Pancreas (tissue), 10 donors: ENCODE measurements at regions not wholly inside any gene's neighbourhood (a gene's known extent, or its start where the extent isn't known, plus 50 kb on each side); places are given as distances from the start of the nearest gene placed in this dataset.
A peak's percentile ranks its signal among the peaks of the same experiment; 100 is the strongest.

Experiments used
- ATAC-seq, 4 donors: fragments of 200-7000 bp; cut with Tn5 transposase; one replicate each; pipeline versions ENCODE4 v1.8.0 to v1.9.1; 2020; ENCODE audit warnings: mild to moderate bottlenecking in 4 of 4, moderate library complexity in 4 of 4
- DNase-seq, 6 donors: peaks; one replicate each; pipeline ENCODE4 v3.0.0-alpha.2; 2020
- FAIRE-seq: peaks from 2 replicates; lab custom pipeline; 2012; peaks lifted over from hg19 to GRCh38; lab: Jason Lieb, UNC
- H3K27ac ChIP-seq, 4 donors: fragments of 200-600 bp; sonication (generic); 1 replicate in 3 of 4; 2 replicates in 1 of 4; pipeline versions ENCODE4 v1.5.0 to v1.8.0; 2020
- H3K27me3 ChIP-seq, 4 donors: fragments of 200-600 bp; one replicate each; pipeline ENCODE4 v1.8.0; 2021
- H3K36me3 ChIP-seq, 3 donors: fragments of 200-600 bp; sonication (generic) in 1 of 3; one replicate each; pipeline versions ENCODE4 v1.5.0 to v1.8.0; 2020 to 2021
- H3K4me1 ChIP-seq, 3 donors: fragments of 200-600 bp; one replicate each; pipeline ENCODE4 v1.8.0; 2021
- H3K4me3 ChIP-seq, 4 donors: fragments of 200-600 bp; sonication (generic) in 2 of 4; one replicate each; pipeline versions ENCODE4 v1.5.0 to v1.8.0; 2020 to 2021
- H3K9me3 ChIP-seq, 4 donors: fragments of 200-600 bp; one replicate each; pipeline ENCODE4 v1.8.0; 2021
- CTCF ChIP-seq, 4 donors: fragments of 200-600 bp; sonication (generic) in 3 of 4; IDR thresholded peaks; one replicate each; pipeline versions ENCODE4 v1.5.0 to v1.8.0; 2021; ENCODE audit warnings: antibody characterized with exemption in 4 of 4
- WGBS, 2 donors: extraction: QIAGEN DNeasy Blood & Tissue Kit; methylation state at CpG; one replicate each; pipeline ENCODE4 v1.1.7; 2013; 5-methylcytosine and 5-hydroxymethylcytosine counted together
- intact Hi-C, 3 donors: fragments of 100-400 bp; cut with DNase I; formaldehyde crosslinking; loops; one replicate each; pipeline versions ENCODE4 v1.11.1 to v1.14.2; 2022
- donor health status: healthy with polysubstance abuse.
- donor health status: DM: no; HTN: no; CAD: no; lungs with moderate emphysema.
- donor health status: DM: no; HTN: no; CAD: no.
- donor health status: control.
- donor health status: control.
- donor health status: Bipolar disorder and iron deficiency.
- donor health status: DM: yes; HTN: yes; CAD: no.
- donor health status: DM: no; HTN: no; CAD: no.
- donor health status: DM: no; HTN: no; CAD: no.
- donor health status: DM: yes; HTN: yes; CAD: no.

DNA sequence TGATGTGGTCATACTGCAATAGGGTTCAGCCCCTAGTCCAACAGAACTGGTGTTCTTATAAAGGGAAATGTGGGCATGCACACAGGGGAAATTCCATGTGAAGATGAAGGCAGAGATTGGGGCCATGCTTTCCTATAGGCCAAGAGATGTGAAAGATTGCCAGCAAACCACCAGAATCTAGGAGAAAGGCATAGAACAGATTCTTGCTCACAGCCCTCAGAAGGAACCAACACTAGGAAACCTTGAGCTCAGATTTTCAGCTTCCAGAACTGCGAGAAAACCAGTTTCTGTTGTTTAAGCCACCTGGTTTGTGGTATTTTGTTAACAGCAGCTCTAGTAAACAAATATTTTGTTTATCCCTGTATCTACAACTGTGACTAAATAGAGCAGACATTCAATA is 197.6 kb upstream of the CITED2 start:
- H3K27ac ChIP-seq: no peak overlapping the region
- no peak for DNase-seq
- no peaks in the 10 kb centered on the region for H3K27me3 ChIP-seq
- FAIRE-seq: no peak
- intact Hi-C loops: no loop called here
- no peaks in the 10 kb centered on the region for H3K36me3 ChIP-seq
- H3K9me3 ChIP-seq: no peaks in the 10 kb centered on the region
- TF ChIP-seq CTCF (IDR thresholded peaks at IDR 0.05): no peak
- WGBS, 2 donors: 81 to 82% methylated on average over 1 of the region's 1 CpG
- no peak for ATAC-seq
- peaks cover 0 to 12% (median under 1%) of the 10 kb centered on the region in 3 donors for H3K4me1 ChIP-seq
- no peak overlapping the region for H3K4me3 ChIP-seq

DNA sequence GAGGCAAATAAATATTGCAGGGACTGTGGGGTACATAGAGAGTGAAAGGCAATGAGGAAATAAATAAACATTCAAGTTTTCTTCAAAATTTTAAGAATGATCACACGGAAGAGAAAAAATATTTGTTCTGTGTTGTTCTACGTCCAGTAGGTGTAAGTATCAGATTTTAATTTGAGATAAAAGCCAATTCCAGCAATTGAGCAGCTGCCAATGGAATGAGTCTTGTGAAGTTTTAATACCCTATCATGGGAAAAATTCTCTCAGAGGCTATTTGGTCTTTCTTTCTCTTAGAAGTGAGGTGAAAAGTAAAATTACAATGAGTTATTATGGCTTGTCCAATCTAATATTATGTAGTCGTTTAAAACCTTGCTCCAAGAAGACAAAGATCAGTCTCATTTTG is 195.7 kb upstream of the CITED2 start:
- 59 to 61% methylated on average over 3 of the region's 3 CpGs for WGBS, 2 donors
- H3K4me3 ChIP-seq: no peak overlapping the region
- H3K4me1 ChIP-seq: peaks cover 0 to 12% (median 0%) of the 10 kb centered on the region in 3 donors
- no peaks in the 10 kb centered on the region for H3K9me3 ChIP-seq
- TF ChIP-seq CTCF (IDR thresholded peaks at IDR 0.05): no peak
- ATAC-seq (no peak), DNase-seq (no peak), FAIRE-seq (no peak)
- no peaks in the 10 kb centered on the region for H3K36me3 ChIP-seq
- intact Hi-C loops: no loop called here
- no peak overlapping the region for H3K27ac ChIP-seq
- H3K27me3 ChIP-seq: no peaks in the 10 kb centered on the region

DNA sequence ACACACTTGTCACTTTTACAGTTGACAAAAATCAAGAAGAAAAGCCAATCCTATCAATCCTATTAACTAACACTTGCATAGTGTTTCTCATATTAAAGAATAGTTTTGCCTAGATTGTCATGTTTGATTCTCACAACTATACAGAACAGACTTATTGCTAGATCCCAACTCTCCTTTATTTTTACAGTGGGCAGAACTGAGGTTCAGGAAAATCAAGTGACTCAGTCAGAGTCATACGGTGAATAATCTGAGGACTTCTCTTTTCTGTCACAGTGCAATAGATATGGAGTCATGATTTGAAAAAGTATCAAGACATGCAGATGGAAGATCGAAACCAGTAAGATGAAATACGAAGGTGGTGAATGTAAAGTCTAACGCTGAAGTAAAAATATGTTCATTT is 195.1 kb upstream of the CITED2 start:
- Histone ChIP-seq H3K9me3 (no peaks in the 10 kb centered on the region), H3K36me3 (no peaks in the 10 kb centered on the region), H3K4me3 (no peak overlapping the region), H3K27ac (no peak overlapping the region), H3K4me1 (peaks cover 0 to 12% (median 0%) of the 10 kb centered on the region in 3 donors), H3K27me3 (no peaks in the 10 kb centered on the region)
- intact Hi-C loops: no loop called here
- 91 to 92% methylated on average over 4 of the region's 4 CpGs for WGBS, 2 donors
- ATAC-seq: no peak
- no peak for TF ChIP-seq CTCF (IDR thresholded peaks at IDR 0.05)
- no peak for FAIRE-seq
- no peak for DNase-seq

- Histone ChIP-seq H3K9me3 (no peaks in the 10 kb centered on the region), H3K27ac (no peak overlapping the region), H3K4me3 (no peak overlapping the region), H3K36me3 (no peaks in the 10 kb centered on the region), H3K27me3 (no peaks in the 10 kb centered on the region), H3K4me1 (peaks cover 0 to 12% (median 0%) of the 10 kb centered on the region in 3 donors)
- no peak for TF ChIP-seq CTCF (IDR thresholded peaks at IDR 0.05)
- FAIRE-seq (no peak), ATAC-seq (peak in 3 of 4 donors; percentile 34 to 60 (median 45)), DNase-seq (no peak)
- WGBS, 2 donors: 37 to 40% methylated on average over 5 of the region's 5 CpGs
- intact Hi-C loops: no loop called here
Observed at GRCh38 chr6:139568956-139569538, 194.6 kb upstream of the CITED2 start.

- FAIRE-seq (no peak), DNase-seq (no peak), ATAC-seq (peak in 1 of 4 donors; percentile 12)
- H3K27ac ChIP-seq: no peak overlapping the region
- WGBS, 2 donors: 78 to 86% methylated on average over 3 of the region's 3 CpGs
- H3K4me3 ChIP-seq: no peak overlapping the region
- H3K36me3 ChIP-seq: no peaks in the 10 kb centered on the region
- intact Hi-C loops: no loop called here
- no peaks in the 10 kb centered on the region for H3K27me3 ChIP-seq
- H3K9me3 ChIP-seq: no peaks in the 10 kb centered on the region
- H3K4me1 ChIP-seq: peaks cover 0 to 12% (median 0%) of the 10 kb centered on the region in 3 donors
- TF ChIP-seq CTCF (IDR thresholded peaks at IDR 0.05): no peak
Observed at GRCh38 chr6:139568151-139568955, 193.9 kb upstream of the CITED2 start.
